Epithelial cell of proximal tubule (primary cell): ENCODE measurements at regions not wholly inside any gene's neighbourhood (a gene's known extent, or its start where the extent isn't known, plus 50 kb on each side); places are given as distances from the start of the nearest gene placed in this dataset.

Source experiments
- DNase-seq: peaks from one replicate; pipeline ENCODE4 v3.0.0-alpha.2; 2011; ENCODE audit warnings: low read depth
- H3K4me3 ChIP-seq: 2 replicates; pipeline ENCODE4 v1.5.1; 2011; ENCODE audit warnings: low read depth, mild to moderate bottlenecking, low read length
- CTCF ChIP-seq: conservative IDR thresholded peaks from 2 replicates; pipeline ENCODE4 v1.5.1; 2012; ENCODE audit warnings: low read depth, mild to moderate bottlenecking, low read length

- no peak overlapping the region for H3K4me3 ChIP-seq
- no peak for DNase-seq
- no peak for TF ChIP-seq CTCF
Observed at GRCh38 chr7:28269700-28270361, 89.2 kb upstream of the JAZF1 start.

- no peak for DNase-seq
- no peak for TF ChIP-seq CTCF
- H3K4me3 ChIP-seq = no peak overlapping the region
Observed at GRCh38 chr7:28270536-28270935, 89.9 kb upstream of the JAZF1 start.

GRCh38 chr7:28272461-28272877, 91.9 kb upstream of the JAZF1 start:
- peak overlapping the region; percentile 25 for H3K4me3 ChIP-seq
- peak; percentile 86 for TF ChIP-seq CTCF
- no peak for DNase-seq

GRCh38 chr7:28276298-28276697, 95.7 kb upstream of the JAZF1 start:
- no peak overlapping the region for H3K4me3 ChIP-seq
- no peak for TF ChIP-seq CTCF
- no peak for DNase-seq

GRCh38 chr7:28277364-28277763, 96.8 kb upstream of the JAZF1 start:
- no peak for DNase-seq
- no peak overlapping the region for H3K4me3 ChIP-seq
- TF ChIP-seq CTCF = no peak

GRCh38 chr7:28277958-28278357, 97.4 kb upstream of the JAZF1 start:
- no peak for DNase-seq
- no peak overlapping the region for H3K4me3 ChIP-seq
- no peak for TF ChIP-seq CTCF

GRCh38 chr7:28280516-28280915, 99.9 kb upstream of the JAZF1 start:
- no peak overlapping the region for H3K4me3 ChIP-seq
- DNase-seq = no peak
- TF ChIP-seq CTCF = no peak
